Mesothelial cell of epicardium (in vitro differentiated cells): ENCODE measurements at regions not wholly inside any gene's neighbourhood (a gene's known extent, or its start where the extent isn't known, plus 50 kb on each side); places are given as distances from the start of the nearest gene placed in this dataset.

Experiments used
- DNase-seq, 2 experiments: peaks; one replicate each; pipeline ENCODE4 v3.0.0; 2021; ENCODE audit warnings: low spot score in 2 of 2; ENCODE audit not compliant: unreplicated experiment in 2 of 2
- H3K27ac Mint-ChIP-seq: 2 replicates; pipeline ENCODE4 v1.8.0; 2021; ENCODE audit warnings: mixed read lengths
- H3K27me3 Mint-ChIP-seq: 2 replicates; pipeline ENCODE4 v1.8.0; 2021; ENCODE audit warnings: low read depth, mixed read lengths
- H3K36me3 Mint-ChIP-seq: 2 replicates; pipeline ENCODE4 v1.8.0; 2021; ENCODE audit warnings: mixed read lengths
- H3K4me1 Mint-ChIP-seq: 2 replicates; pipeline ENCODE4 v1.8.0; 2021; ENCODE audit warnings: mixed read lengths
- H3K4me3 Mint-ChIP-seq: 2 replicates; pipeline ENCODE4 v1.8.0; 2021; ENCODE audit warnings: mild to moderate bottlenecking, moderate library complexity, mixed read lengths
- H3K9me3 Mint-ChIP-seq: 2 replicates; pipeline ENCODE4 v1.8.0; 2021; ENCODE audit warnings: mixed read lengths
- CTCF ChIP-seq: fragments of 200-600 bp; sonication (generic); IDR thresholded peaks from one replicate; pipeline ENCODE4 v1.5.0; 2021; ENCODE audit warnings: antibody characterized with exemption; ENCODE audit not compliant: unreplicated experiment

GRCh38 chrX:113950081-113950678 lies 633.7 kb upstream of the HTR2C start:
- H3K27me3 Mint-ChIP-seq: no peaks in the 10 kb centered on the region

GRCh38 chrX:113947548-113947947 lies 636.3 kb upstream of the HTR2C start:
- Mint-ChIP-seq H3K36me3 (peaks cover 7% of the 10 kb centered on the region), H3K9me3 (peaks cover 28% of the 10 kb centered on the region), H3K27me3 (no peaks in the 10 kb centered on the region), H3K4me1 (no peaks in the 10 kb centered on the region), H3K4me3 (no peak overlapping the region), H3K27ac (no peak overlapping the region)
- TF ChIP-seq CTCF: no peak
- no peak for DNase-seq

More at GRCh38 chrX:113950081-113950678, 633.7 kb upstream of the HTR2C start:
- Mint-ChIP-seq H3K4me3 (no peak overlapping the region), H3K36me3 (peaks cover 7% of the 10 kb centered on the region), H3K27ac (no peak overlapping the region), H3K9me3 (peaks cover 22% of the 10 kb centered on the region), H3K4me1 (no peaks in the 10 kb centered on the region)
- no peak for DNase-seq
- no peak for TF ChIP-seq CTCF

GRCh38 chrX:113935518-113935917 lies 648.4 kb upstream of the HTR2C start:
- H3K27ac Mint-ChIP-seq: no peak overlapping the region
- TF ChIP-seq CTCF: no peak
- no peak for DNase-seq
- no peaks in the 10 kb centered on the region for H3K27me3 Mint-ChIP-seq
- no peaks in the 10 kb centered on the region for H3K4me1 Mint-ChIP-seq
- no peak overlapping the region for H3K4me3 Mint-ChIP-seq
- no peaks in the 10 kb centered on the region for H3K9me3 Mint-ChIP-seq
- no peaks in the 10 kb centered on the region for H3K36me3 Mint-ChIP-seq

GRCh38 chrX:113933931-113934330 lies 650.0 kb upstream of the HTR2C start:
- H3K4me3 Mint-ChIP-seq: no peak overlapping the region
- H3K4me1 Mint-ChIP-seq: no peaks in the 10 kb centered on the region
- DNase-seq: no peak
- H3K27me3 Mint-ChIP-seq: no peaks in the 10 kb centered on the region
- peaks cover 1% of the 10 kb centered on the region for H3K9me3 Mint-ChIP-seq
- H3K36me3 Mint-ChIP-seq: no peaks in the 10 kb centered on the region
- no peak overlapping the region for H3K27ac Mint-ChIP-seq
- TF ChIP-seq CTCF: no peak

- no peak overlapping the region for H3K4me3 Mint-ChIP-seq
- no peaks in the 10 kb centered on the region for H3K4me1 Mint-ChIP-seq
- peaks cover 33% of the 10 kb centered on the region for H3K9me3 Mint-ChIP-seq
- DNase-seq: no peak
- peaks cover 9% of the 10 kb centered on the region for H3K36me3 Mint-ChIP-seq
- no peak for TF ChIP-seq CTCF
- H3K27me3 Mint-ChIP-seq: no peaks in the 10 kb centered on the region
- no peak overlapping the region for H3K27ac Mint-ChIP-seq
These were observed 654.9 kb upstream of the HTR2C start for GRCh38 chrX:113929004-113929403.

- Mint-ChIP-seq H3K4me1 (peaks cover 17% of the 10 kb centered on the region), H3K9me3 (peaks cover 15% of the 10 kb centered on the region), H3K36me3 (peaks cover 2% of the 10 kb centered on the region), H3K27ac (no peak overlapping the region), H3K4me3 (no peak overlapping the region), H3K27me3 (no peaks in the 10 kb centered on the region)
- no peak for TF ChIP-seq CTCF
- no peak for DNase-seq
These were observed 663.2 kb upstream of the HTR2C start for GRCh38 chrX:113920661-113921060.
